ENCODE measurements at regions not wholly inside any gene's neighbourhood (a gene's known extent, or its start where the extent isn't known, plus 50 kb on each side); places are given as distances from the start of the nearest gene placed in this dataset.

- TF ChIP-seq CTCF (IDR thresholded peaks at IDR 0.05; ENCODE audit: borderline replicate concordance, insufficient read depth, low read depth, low read length) = no peak
- H3K4me3 ChIP-seq (ENCODE audit: low read depth, low read length) = no peak overlapping the region
Observed at GRCh38 chr1:29829448-29830344, 593.4 kb downstream of the PTPRU start.

DNA sequence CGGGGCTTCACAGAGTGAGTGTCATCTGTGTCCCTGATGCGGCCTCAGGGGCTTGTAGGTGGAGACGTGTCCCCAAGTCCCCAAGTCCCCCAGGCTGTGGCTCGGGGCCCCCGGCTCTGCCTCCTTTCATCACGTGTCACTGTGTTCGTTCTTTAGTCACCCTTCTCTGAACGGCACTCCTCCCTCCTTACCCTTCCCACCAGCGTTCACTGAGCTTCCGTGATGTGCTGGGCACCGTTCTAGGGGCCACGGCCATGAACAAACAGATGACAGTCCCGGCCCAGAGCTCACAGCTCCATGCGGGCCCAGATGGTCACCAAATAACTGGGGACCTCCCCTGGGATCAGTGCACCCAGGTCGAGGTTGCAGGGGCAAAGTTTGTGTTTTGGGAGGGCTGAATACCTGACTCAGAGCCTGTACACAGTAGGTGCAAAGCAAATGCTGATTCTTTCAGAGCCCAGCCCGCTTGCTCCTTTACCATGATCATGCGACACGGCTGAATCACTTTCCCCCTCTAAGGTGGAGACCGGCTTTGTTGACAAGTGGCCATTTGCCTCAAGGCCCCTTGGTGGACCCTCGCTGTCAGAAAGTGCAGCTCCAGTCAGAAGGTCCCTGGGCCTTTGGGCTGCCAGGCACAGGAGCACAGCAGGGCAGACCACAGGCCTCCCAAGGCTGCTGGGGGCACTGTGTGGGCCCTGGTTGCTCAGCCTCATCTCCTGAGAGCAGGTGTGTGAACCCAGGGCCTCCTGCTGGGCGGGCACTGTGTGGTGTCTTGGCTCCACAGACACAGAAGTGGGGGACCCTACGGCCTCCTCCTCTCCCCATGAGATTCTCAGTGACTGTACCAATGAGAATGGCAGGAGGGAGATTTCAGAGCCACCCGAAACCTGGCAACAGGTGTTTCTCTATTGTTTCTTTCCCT, 592.5 kb downstream of the PTPRU start:
- H3K4me3 ChIP-seq (ENCODE audit: low read depth, low read length) = no peak overlapping the region
- no peak for TF ChIP-seq CTCF (IDR thresholded peaks at IDR 0.05; ENCODE audit: borderline replicate concordance, insufficient read depth, low read depth, low read length)

DNA sequence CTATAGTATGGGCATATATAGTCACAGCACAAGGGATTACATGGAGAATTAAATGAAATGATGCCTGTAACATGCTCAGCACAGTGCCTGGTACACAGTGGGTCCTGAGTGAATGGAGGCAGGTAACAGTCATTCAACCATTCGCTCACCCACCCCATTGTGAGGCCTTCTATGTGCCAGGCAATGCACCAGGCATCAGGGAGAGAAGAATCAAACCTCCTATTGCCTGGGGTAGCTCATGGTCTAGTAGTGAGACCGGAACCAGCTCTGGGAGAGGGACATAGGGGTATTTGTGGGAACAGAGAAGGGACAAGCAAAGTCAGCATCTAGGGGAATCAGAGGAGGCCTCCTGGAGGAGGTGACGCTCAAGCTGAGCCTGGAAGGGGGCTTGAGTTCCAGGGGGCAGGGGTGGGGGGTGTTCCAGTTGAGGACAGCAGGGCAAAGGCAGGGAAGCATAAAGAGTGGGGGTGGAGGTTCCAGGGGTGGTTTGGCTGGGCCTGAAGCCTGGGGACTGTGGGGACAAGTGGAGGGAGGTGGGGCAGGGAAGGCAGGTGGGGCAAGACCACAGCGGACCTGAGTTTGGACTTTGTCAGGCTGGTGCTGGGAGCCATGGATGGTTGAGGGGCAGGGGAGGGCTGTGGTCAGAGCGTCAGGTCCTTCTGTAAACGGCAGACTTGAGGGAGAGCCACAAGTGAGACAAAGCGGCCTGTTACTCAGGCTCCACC, 591.6 kb downstream of the PTPRU start:
- no peak overlapping the region for H3K4me3 ChIP-seq (ENCODE audit: low read depth, low read length)
- no peak for TF ChIP-seq CTCF (IDR thresholded peaks at IDR 0.05; ENCODE audit: borderline replicate concordance, insufficient read depth, low read depth, low read length)

DNA sequence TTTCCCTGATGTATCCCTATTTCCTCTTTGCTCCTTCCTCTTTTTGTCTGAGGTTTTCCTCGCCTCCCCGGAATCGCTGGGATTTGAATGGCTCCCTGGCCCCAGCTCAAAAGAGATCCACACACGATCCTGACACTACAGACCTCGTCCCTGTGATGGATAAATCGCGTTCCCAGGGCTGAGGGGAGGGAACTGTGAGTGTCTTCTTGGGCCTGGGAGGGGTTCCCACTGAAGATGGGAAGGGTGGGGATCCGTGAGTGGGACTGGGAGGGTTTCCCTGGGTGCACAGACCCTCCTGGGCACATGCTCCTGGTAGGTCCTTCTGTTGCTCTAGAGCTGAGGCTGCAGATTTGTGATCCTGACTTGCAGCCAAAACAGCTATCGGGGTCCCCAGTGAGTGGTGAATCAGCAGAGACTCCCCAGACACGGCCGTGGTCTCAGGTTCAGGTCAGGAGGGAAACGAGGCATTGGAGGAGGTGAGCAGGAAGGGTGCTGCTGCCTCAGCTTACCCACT, 591.0 kb downstream of the PTPRU start:
- no peak for TF ChIP-seq CTCF (IDR thresholded peaks at IDR 0.05; ENCODE audit: borderline replicate concordance, insufficient read depth, low read depth, low read length)
- no peak overlapping the region for H3K4me3 ChIP-seq (ENCODE audit: low read depth, low read length)

DNA sequence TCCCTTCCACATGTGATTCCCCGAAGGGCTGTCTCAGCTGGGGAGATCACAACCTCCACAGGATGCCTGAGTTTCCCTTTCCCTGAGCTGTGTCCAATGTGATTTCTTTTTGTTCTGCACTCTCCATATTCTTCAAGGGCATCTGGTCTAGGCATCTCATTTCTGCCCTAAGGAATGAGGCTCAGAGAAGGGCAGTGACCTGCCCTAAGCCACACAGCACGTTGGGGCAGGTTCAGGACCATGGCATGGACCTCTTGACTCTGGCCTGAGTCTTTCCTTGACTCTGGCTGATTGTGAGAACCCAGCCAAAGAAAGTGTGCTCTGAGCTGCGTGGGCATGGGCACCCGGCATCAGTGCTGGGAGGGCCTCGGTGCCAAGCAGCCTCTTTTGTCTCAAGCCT, 590.3 kb downstream of the PTPRU start:
- H3K4me3 ChIP-seq (ENCODE audit: low read depth, low read length) = no peak overlapping the region
- TF ChIP-seq CTCF (IDR thresholded peaks at IDR 0.05; ENCODE audit: borderline replicate concordance, insufficient read depth, low read depth, low read length) = no peak

DNA sequence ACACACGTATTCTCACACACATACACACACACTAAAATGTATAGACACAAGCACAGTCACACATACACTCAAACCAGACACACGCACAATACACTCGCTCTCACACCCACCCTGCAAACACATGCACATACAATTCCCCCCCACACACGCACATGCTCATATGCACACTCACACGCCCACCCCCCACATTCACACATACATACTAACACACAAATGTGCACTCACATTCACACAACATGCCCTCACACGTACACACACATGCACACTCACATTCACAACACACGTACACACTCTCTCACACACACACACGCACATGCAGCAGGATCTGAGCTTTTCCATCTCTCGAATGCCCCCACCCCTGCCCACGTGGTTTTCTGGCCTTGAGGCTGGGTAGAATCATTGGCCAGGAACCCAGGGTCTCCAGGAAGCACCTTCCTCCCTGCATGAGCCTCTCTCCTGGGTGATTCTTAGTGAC, 589.7 kb downstream of the PTPRU start:
- no peak overlapping the region for H3K4me3 ChIP-seq (ENCODE audit: low read depth, low read length)
- TF ChIP-seq CTCF (IDR thresholded peaks at IDR 0.05; ENCODE audit: borderline replicate concordance, insufficient read depth, low read depth, low read length) = no peak

Measured in GM12875 (cell line).